GM12878 (cell line): ENCODE measurements at regions not wholly inside any gene's neighbourhood (a gene's known extent, or its start where the extent isn't known, plus 50 kb on each side); places are given as distances from the start of the nearest gene placed in this dataset.

ENCODE experiments used
- ATAC-seq: fragments of 200-7000 bp; cut with Tn5 transposase; 3 replicates; pipeline ENCODE4 v1.9.1; 2020; ENCODE audit warnings: mild to moderate bottlenecking, moderate library complexity
- BruUV-seq: library from RNA; stranded (reverse); fragments of 400-500 nt; replicated peaks from 2 replicates; lab custom pipeline; 2021; lab: Mats Ljungman, UMichigan
- CTCF ChIA-PET: fragments of 300-600 bp; sonication (Branson Sonifier 250); formaldehyde crosslinking; extraction: SDS; loops from one replicate; lab custom pipeline; 2021; ENCODE audit warnings: inconsistent platforms; lab: Yijun Ruan, JAX
- POLR2A ChIA-PET: fragments of 350-600 bp; formaldehyde crosslinking; extraction: SDS; loops from one replicate; lab custom pipeline; 2021; ENCODE audit warnings: inconsistent platforms; lab: Charles Lee
- RAD21 ChIA-PET: fragments of 300-600 bp; sonication (Branson Sonifier 250); formaldehyde crosslinking; loops from one replicate; lab custom pipeline; 2023; ENCODE audit warnings: antibody characterized with exemption; ENCODE audit not compliant: unreplicated experiment; lab: Charles Lee
- SMC1A ChIA-PET: fragments of 300-600 bp; sonication (Branson Sonifier 250); formaldehyde crosslinking; loops from one replicate; lab custom pipeline; 2023; ENCODE audit not compliant: unreplicated experiment, uncharacterized antibody; lab: Charles Lee
- DNase-seq: peaks from one replicate; pipeline ENCODE4 v3.0.0-alpha.2; 2011; ENCODE audit warnings: low read depth, low spot score
- FAIRE-seq: peaks from 3 replicates; lab custom pipeline; 2011; peaks lifted over from hg19 to GRCh38; lab: Jason Lieb, UNC
- H2AFZ ChIP-seq: 2 replicates; pipeline ENCODE4 v1.6.0; 2011; ENCODE audit warnings: low read depth, low read length, control low read depth; ENCODE audit not compliant: control insufficient read depth
- H3K27ac ChIP-seq: 2 replicates; pipeline ENCODE4 v1.5.1; 2011; ENCODE audit warnings: control low read depth; ENCODE audit not compliant: control insufficient read depth, insufficient read depth
- H3K27me3 ChIP-seq, 2 experiments: replicated peaks in 1 of 2; 2 replicates each; pipeline versions ENCODE4 v1.6.0 to v1.6.1; 2011; ENCODE audit warnings: low read length in 1 of 2; ENCODE audit not compliant: control insufficient read depth in 2 of 2, insufficient read depth in 2 of 2
- H3K36me3 ChIP-seq, 2 experiments: 2 replicates each; pipeline ENCODE4 v1.5.1; 2011; ENCODE audit warnings: low read length in 1 of 2; ENCODE audit not compliant: control insufficient read depth in 2 of 2, insufficient read depth in 2 of 2
- H3K4me1 ChIP-seq: 2 replicates; pipeline ENCODE4 v1.6.1; 2011; ENCODE audit warnings: mild to moderate bottlenecking, low read length, moderate library complexity, mixed read lengths; ENCODE audit not compliant: control insufficient read depth, insufficient read depth
- H3K4me2 ChIP-seq: 2 replicates; pipeline ENCODE4 v1.6.0; 2011; ENCODE audit warnings: control low read depth; ENCODE audit not compliant: control insufficient read depth, insufficient read depth
- H3K4me3 ChIP-seq: fragments of 200-600 bp; sonication (generic); 2 replicates; pipeline ENCODE4 v1.5.1; 2016
- H3K79me2 ChIP-seq: 2 replicates; pipeline ENCODE4 v1.6.0; 2011; ENCODE audit warnings: low read length; ENCODE audit not compliant: control insufficient read depth, insufficient read depth
- H3K9ac ChIP-seq: 2 replicates; pipeline ENCODE4 v1.8.0; 2011; ENCODE audit warnings: low read length, control low read depth, mixed read lengths; ENCODE audit not compliant: control insufficient read depth, insufficient read depth
- H3K9me3 ChIP-seq: replicated peaks from 3 replicates; pipeline ENCODE4 v1.5.1; 2011; ENCODE audit warnings: mild to moderate bottlenecking, low read length; ENCODE audit not compliant: control insufficient read depth, insufficient read depth
- H4K20me1 ChIP-seq: 2 replicates; pipeline ENCODE4 v1.6.0; 2011; ENCODE audit not compliant: control insufficient read depth, insufficient read depth
- ASH2L ChIP-seq: fragments of 300-600, 200-600 bp; sonication (generic); IDR thresholded peaks from 2 replicates; pipeline ENCODE4 v1.6.1; 2017; ENCODE audit warnings: low read depth, mild to moderate bottlenecking, borderline replicate concordance
- BRCA1 ChIP-seq: IDR thresholded peaks from 2 replicates; pipeline ENCODE4 v1.6.1; 2011; ENCODE audit warnings: low read depth, low read length, improper control_type of control experiment
- CBFB ChIP-seq: IDR thresholded peaks from 2 replicates; pipeline ENCODE4 v1.6.1; 2016; ENCODE audit warnings: antibody characterized with exemption, low read depth
- CEBPB ChIP-seq, 2 experiments: fragments of 150-350 bp in 1 of 2; IDR thresholded peaks; 2 replicates each; pipeline ENCODE4 v1.6.1; 2012 to 2014; ENCODE audit warnings: low read depth in 2 of 2, low read length in 2 of 2, borderline replicate concordance in 1 of 2, inconsistent platforms in 1 of 2
- EGR1 ChIP-seq, 2 experiments: IDR thresholded peaks; 1 replicate in 1 of 2; 2 replicates in 1 of 2; pipeline ENCODE4 v1.6.1; 2011 to 2012; ENCODE audit warnings: low read depth in 2 of 2, low read length in 2 of 2, borderline replicate concordance in 1 of 2, mild to moderate bottlenecking in 1 of 2, moderate library complexity in 1 of 2
- MLLT1 ChIP-seq: fragments of 450-650 bp; IDR thresholded peaks from 2 replicates; pipeline ENCODE4 v1.6.1; 2016; ENCODE audit warnings: mild to moderate bottlenecking
- PAX5 ChIP-seq: IDR thresholded peaks from 2 replicates; pipeline ENCODE4 v1.6.1; 2011; ENCODE audit warnings: low read depth, low read length, borderline replicate concordance
- RCOR1 ChIP-seq: conservative IDR thresholded peaks from 2 replicates; pipeline ENCODE4 v1.6.1; 2012; ENCODE audit warnings: low read depth, low read length, improper control_type of control experiment
- RELA ChIP-seq: fragments of 450-650 bp; IDR thresholded peaks from 2 replicates; pipeline ENCODE4 v1.8.0; 2014; ENCODE audit warnings: borderline replicate concordance; ENCODE audit not compliant: partially characterized antibody
- RUNX3 ChIP-seq: IDR thresholded peaks from 2 replicates; pipeline ENCODE4 v1.6.1; 2012; ENCODE audit warnings: low read length, inconsistent platforms
- SMARCA5 ChIP-seq: fragments of 450-650 bp; IDR thresholded peaks from 2 replicates; pipeline ENCODE4 v1.6.1; 2017; ENCODE audit warnings: mild to moderate bottlenecking
- SREBF1 ChIP-seq: IDR thresholded peaks from 2 replicates; pipeline ENCODE4 v1.6.1; 2012; ENCODE audit warnings: mild to moderate bottlenecking, low read length
- SUZ12 ChIP-seq: fragments of 200-600 bp; sonication (generic); IDR thresholded peaks from one replicate; pipeline ENCODE4 v1.6.1; 2018; ENCODE audit warnings: antibody characterized with exemption, mild to moderate bottlenecking; ENCODE audit not compliant: unreplicated experiment
- TBL1XR1 ChIP-seq: IDR thresholded peaks from 2 replicates; pipeline ENCODE4 v1.6.1; 2012; ENCODE audit warnings: low read depth, low read length, improper control_type of control experiment
- YY1 ChIP-seq: IDR thresholded peaks from 2 replicates; pipeline ENCODE4 v1.6.1; 2011; ENCODE audit warnings: low read depth, mild to moderate bottlenecking, low read length
- WGBS: methylation state at CpG from one replicate; pipeline ENCODE4 v1.1.6; 2016; ENCODE audit warnings: low lambda C conversion rate; ENCODE audit not compliant: insufficient replicate concordance, insufficient coverage; ENCODE audit errors: missing lambda C conversion rate; 5-methylcytosine and 5-hydroxymethylcytosine counted together
- in situ Hi-C: fragments of 300-500 bp; cut with MboI; formaldehyde crosslinking; loops from 9 replicates; pipeline ENCODE4 v1.14.3; 2018; ENCODE audit warnings: mixed read lengths
- intact Hi-C: fragments of 100-400 bp; cut with micrococcal nuclease; formaldehyde crosslinking; loops from one replicate; pipeline ENCODE4 v1.14.2; 2022; ENCODE audit not compliant: unreplicated experiment
- TF ChIP-seq, protein P1 (sequence below): IDR thresholded peaks from 2 replicates; pipeline ENCODE4 v1.6.1; 2012; ENCODE audit warnings: low read length, inconsistent platforms

- Histone ChIP-seq H3K79me2 (no peaks in the 10 kb centered on the region), H3K36me3 (no peaks in the 10 kb centered on the region; a peak in 1 of 4 replicates), H3K4me2 (no peak overlapping the region), H2AFZ (no peak overlapping the region), H3K9me3 (no peaks in the 10 kb centered on the region), H3K4me1 (no peaks in the 10 kb centered on the region), H3K27me3 (no peaks in the 10 kb centered on the region; a peak in 1 of 4 replicates), H4K20me1 (no peaks in the 10 kb centered on the region), H3K4me3 (no peak overlapping the region), H3K9ac (no peak overlapping the region), H3K27ac (no peak overlapping the region)
- CTCF ChIA-PET = no interaction called here
- DNase-seq = no peak
- RAD21 ChIA-PET = no interaction called here
- no TSS peak for BruUV-seq
- POLR2A ChIA-PET = no interaction called here
- WGBS = 50% methylated on average over 4 of the region's 4 CpGs
- intact Hi-C loops (no loop called here), in situ Hi-C loops (no loop called here)
- SMC1A ChIA-PET = interaction anchor here (0.6 to 0.9 kb wide), 3 partner anchors 11 to 431 kb away, joined by 3 read pairs; no protein-coding TSS in a partner anchor
- ATAC-seq = no peak
- no peak for FAIRE-seq
- TF ChIP-seq ASH2L (no peak), RCOR1 (no peak), CEBPB (IDR thresholded peaks at IDR 0.05; ENCODE audit: borderline replicate concordance in 1 of 2, low read depth in 2 of 2, low read length in 2 of 2) (no peak), YY1 (no peak), CBFB (no peak), SREBF1 (no peak), SUZ12 (no peak)
Measured at GRCh38 chr11:33560729-33561128, 139.9 kb downstream of the C11orf91 start.

- ATAC-seq (no peak), DNase-seq (no peak), FAIRE-seq (no peak)
- 70% methylated on average over 11 of the region's 11 CpGs for WGBS
- Histone ChIP-seq H2AFZ (no peak overlapping the region), H3K36me3 (no peaks in the 10 kb centered on the region; a peak in 1 of 4 replicates), H3K4me1 (no peaks in the 10 kb centered on the region), H4K20me1 (no peaks in the 10 kb centered on the region), H3K4me2 (no peak overlapping the region), H3K27me3 (no peaks in the 10 kb centered on the region), H3K9me3 (no peaks in the 10 kb centered on the region), H3K27ac (no peak overlapping the region), H3K4me3 (no peak overlapping the region), H3K9ac (no peak overlapping the region), H3K79me2 (no peaks in the 10 kb centered on the region)
- POLR2A ChIA-PET = no interaction called here
- in situ Hi-C loops (no loop called here), intact Hi-C loops (no loop called here)
- CTCF ChIA-PET = interaction anchor here (1.1 kb wide), 1 partner anchor 17 kb away, joined by 3 read pairs; no protein-coding TSS in a partner anchor
- SMC1A ChIA-PET = interaction anchor here (0.8 to 0.9 kb wide), 2 partner anchors 10 to 183 kb away, joined by 3 read pairs; no protein-coding TSS in a partner anchor
- BruUV-seq = no TSS peak
- TF ChIP-seq MLLT1 = no peak
- no peak for TF ChIP-seq PAX5
- no peak for TF ChIP-seq SMARCA5
- no peak for TF ChIP-seq RUNX3
- no peak for TF ChIP-seq BRCA1
- no peak for TF ChIP-seq EGR1 (IDR thresholded peaks at IDR 0.05; ENCODE audit: borderline replicate concordance in 1 of 2, low read depth in 2 of 2, low read length in 2 of 2)
- no peak for TF ChIP-seq RELA
- TF ChIP-seq, protein P1, sequence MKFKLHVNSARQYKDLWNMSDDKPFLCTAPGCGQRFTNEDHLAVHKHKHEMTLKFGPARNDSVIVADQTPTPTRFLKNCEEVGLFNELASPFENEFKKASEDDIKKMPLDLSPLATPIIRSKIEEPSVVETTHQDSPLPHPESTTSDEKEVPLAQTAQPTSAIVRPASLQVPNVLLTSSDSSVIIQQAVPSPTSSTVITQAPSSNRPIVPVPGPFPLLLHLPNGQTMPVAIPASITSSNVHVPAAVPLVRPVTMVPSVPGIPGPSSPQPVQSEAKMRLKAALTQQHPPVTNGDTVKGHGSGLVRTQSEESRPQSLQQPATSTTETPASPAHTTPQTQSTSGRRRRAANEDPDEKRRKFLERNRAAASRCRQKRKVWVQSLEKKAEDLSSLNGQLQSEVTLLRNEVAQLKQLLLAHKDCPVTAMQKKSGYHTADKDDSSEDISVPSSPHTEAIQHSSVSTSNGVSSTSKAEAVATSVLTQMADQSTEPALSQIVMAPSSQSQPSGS = no peak
- TF ChIP-seq TBL1XR1 = no peak
- RAD21 ChIA-PET = no interaction called here
Measured at GRCh38 chr11:33559567-33559966, 141.1 kb downstream of the C11orf91 start.
